ENCODE measurements at regions not wholly inside any gene's neighbourhood (a gene's known extent, or its start where the extent isn't known, plus 50 kb on each side); places are given as distances from the start of the nearest gene placed in this dataset.
"Not testable (repeated sequence)": the region's sequence is repeated elsewhere in the genome, so short reads cannot be mapped to it uniquely, and the experiment has no call there.

GRCh38 chr11:38438091-38438490, 1840.1 kb upstream of the RAG2 start:
- DNase-seq (ENCODE audit: low spot score) = no peak

GRCh38 chr11:38425578-38425977, 1827.5 kb upstream of the RAG2 start:
- no peak for DNase-seq (ENCODE audit: low spot score)

- no peak for DNase-seq (ENCODE audit: low spot score)
Measured at GRCh38 chr11:38423042-38423441, 1825.0 kb upstream of the RAG2 start.

- no peak for DNase-seq (ENCODE audit: low spot score)
Measured at GRCh38 chr11:38416141-38416540, 1818.1 kb upstream of the RAG2 start.

GRCh38 chr11:38411149-38411548, 1813.1 kb upstream of the RAG2 start:
- no peak for DNase-seq (ENCODE audit: low spot score)

- DNase-seq (ENCODE audit: low spot score) = no peak
Measured at GRCh38 chr11:38402063-38402462, 1804.0 kb upstream of the RAG2 start.

GRCh38 chr11:38392176-38392575, 1794.1 kb upstream of the RAG2 start:
- DNase-seq (ENCODE audit: low spot score) = no peak

GRCh38 chr11:38384568-38384967, 1786.5 kb upstream of the RAG2 start:
- no peak for DNase-seq (ENCODE audit: low spot score)

GRCh38 chr11:38365274-38365673, 1767.2 kb upstream of the RAG2 start:
- no peak for DNase-seq (ENCODE audit: low spot score)

GRCh38 chr11:38356255-38356654, 1758.2 kb upstream of the RAG2 start:
- no peak for DNase-seq (ENCODE audit: low spot score)

- no peak for DNase-seq (ENCODE audit: low spot score)
Measured at GRCh38 chr11:38345286-38345685, 1747.2 kb upstream of the RAG2 start.

- not testable (repeated sequence) for DNase-seq (ENCODE audit: low spot score)
Measured at GRCh38 chr11:38341612-38342011, 1743.6 kb upstream of the RAG2 start.

GRCh38 chr11:38339835-38340440, 1741.9 kb upstream of the RAG2 start:
- no peak for DNase-seq (ENCODE audit: low spot score)

- DNase-seq (ENCODE audit: low spot score) = not testable (repeated sequence)
Measured at GRCh38 chr11:38338022-38338421, 1740.0 kb upstream of the RAG2 start.

- DNase-seq (ENCODE audit: low spot score) = no peak
Measured at GRCh38 chr11:38332046-38332445, 1734.0 kb upstream of the RAG2 start.

GRCh38 chr11:38330578-38330977, 1732.5 kb upstream of the RAG2 start:
- no peak for DNase-seq (ENCODE audit: low spot score)

- no peak for DNase-seq (ENCODE audit: low spot score)
Measured at GRCh38 chr11:38323961-38324761, 1726.1 kb upstream of the RAG2 start.

- no peak for DNase-seq (ENCODE audit: low spot score)
Measured at GRCh38 chr11:38315151-38315550, 1717.1 kb upstream of the RAG2 start.

- no peak for DNase-seq (ENCODE audit: low spot score)
Measured at GRCh38 chr11:38307455-38307854, 1709.4 kb upstream of the RAG2 start.

GRCh38 chr11:38305682-38306081, 1707.6 kb upstream of the RAG2 start:
- no peak for DNase-seq (ENCODE audit: low spot score)

GRCh38 chr11:38304926-38305325, 1706.9 kb upstream of the RAG2 start:
- DNase-seq (ENCODE audit: low spot score) = no peak

GRCh38 chr11:38302564-38302963, 1704.5 kb upstream of the RAG2 start:
- DNase-seq (ENCODE audit: low spot score) = no peak

GRCh38 chr11:38300570-38300969, 1702.5 kb upstream of the RAG2 start:
- no peak for DNase-seq (ENCODE audit: low spot score)

Data from ecto neural progenitor cell (in vitro differentiated cells).